GM12874 (cell line): ENCODE measurements at regions not wholly inside any gene's neighbourhood (a gene's known extent, or its start where the extent isn't known, plus 50 kb on each side); places are given as distances from the start of the nearest gene placed in this dataset.

Experiments
- TF ChIP-seq, protein P1 (sequence below): IDR thresholded peaks from 2 replicates; pipeline ENCODE4 v1.5.1; 2011; ENCODE audit warnings: low read depth, mild to moderate bottlenecking, control low read depth, low read length, moderate library complexity; ENCODE audit not compliant: insufficient read depth

DNA sequence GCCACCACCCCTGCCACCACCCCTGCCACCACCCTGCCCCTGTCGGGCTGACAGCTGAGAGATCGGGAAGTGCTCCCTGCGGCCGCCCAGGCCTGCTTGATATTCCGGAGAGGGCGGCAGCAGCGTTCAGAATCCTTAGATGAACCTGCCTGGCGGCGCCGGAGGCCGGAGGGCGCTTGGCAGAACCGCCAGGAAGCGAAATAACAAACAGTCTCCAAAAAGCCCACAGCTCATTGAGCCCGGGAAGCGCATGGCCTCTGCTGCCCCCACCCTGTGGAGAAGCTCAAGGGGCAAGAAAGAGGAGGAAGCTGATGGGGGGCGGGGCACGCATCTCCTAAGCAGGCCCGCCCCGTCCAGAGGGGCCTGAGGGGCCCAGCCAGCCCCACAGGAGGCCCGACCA lies 92.2 kb upstream of the MBOAT2 start:
- TF ChIP-seq, protein P1, sequence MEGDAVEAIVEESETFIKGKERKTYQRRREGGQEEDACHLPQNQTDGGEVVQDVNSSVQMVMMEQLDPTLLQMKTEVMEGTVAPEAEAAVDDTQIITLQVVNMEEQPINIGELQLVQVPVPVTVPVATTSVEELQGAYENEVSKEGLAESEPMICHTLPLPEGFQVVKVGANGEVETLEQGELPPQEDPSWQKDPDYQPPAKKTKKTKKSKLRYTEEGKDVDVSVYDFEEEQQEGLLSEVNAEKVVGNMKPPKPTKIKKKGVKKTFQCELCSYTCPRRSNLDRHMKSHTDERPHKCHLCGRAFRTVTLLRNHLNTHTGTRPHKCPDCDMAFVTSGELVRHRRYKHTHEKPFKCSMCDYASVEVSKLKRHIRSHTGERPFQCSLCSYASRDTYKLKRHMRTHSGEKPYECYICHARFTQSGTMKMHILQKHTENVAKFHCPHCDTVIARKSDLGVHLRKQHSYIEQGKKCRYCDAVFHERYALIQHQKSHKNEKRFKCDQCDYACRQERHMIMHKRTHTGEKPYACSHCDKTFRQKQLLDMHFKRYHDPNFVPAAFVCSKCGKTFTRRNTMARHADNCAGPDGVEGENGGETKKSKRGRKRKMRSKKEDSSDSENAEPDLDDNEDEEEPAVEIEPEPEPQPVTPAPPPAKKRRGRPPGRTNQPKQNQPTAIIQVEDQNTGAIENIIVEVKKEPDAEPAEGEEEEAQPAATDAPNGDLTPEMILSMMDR, result no peak

DNA sequence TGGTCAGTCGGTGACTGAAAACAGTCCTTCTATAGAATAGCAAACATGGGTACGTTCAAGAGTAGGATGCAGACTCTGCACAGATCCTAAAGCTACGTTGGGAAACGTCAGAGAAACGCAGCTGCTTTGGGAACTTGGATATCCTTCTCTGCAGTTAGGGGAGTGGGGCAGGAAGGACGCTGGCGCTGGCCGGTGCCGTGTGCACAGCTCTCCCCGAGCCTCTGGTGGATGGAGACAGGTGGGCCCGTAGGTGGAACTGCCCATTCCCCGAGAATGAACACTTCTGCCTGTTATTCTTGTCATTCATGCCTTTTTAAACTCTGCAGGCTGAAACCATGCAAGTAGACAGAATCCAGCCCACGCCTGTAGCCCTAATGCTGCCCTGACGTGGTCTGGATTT lies 91.7 kb upstream of the MBOAT2 start:
- TF ChIP-seq, protein P1, result no peak

DNA sequence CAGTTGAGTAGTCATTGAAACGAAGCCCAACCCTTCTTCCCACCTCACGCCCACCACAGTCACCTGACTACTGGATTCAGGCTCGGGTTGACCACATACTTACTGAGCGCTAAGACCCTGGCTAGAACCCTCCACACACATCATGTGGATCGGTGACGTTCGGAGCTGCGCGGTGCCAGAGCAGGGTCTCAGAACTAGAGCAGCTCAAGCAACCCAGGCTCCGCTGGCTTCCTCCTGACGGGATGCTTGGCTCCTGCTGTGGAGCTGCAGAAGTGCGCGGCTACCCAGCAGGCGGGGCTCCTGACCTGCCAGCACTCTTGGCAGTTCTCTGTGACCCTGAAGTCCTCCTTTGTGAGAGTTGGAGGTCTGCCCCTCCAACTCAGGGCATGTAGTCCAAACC lies 90.6 kb upstream of the MBOAT2 start:
- TF ChIP-seq, protein P1, result no peak

DNA sequence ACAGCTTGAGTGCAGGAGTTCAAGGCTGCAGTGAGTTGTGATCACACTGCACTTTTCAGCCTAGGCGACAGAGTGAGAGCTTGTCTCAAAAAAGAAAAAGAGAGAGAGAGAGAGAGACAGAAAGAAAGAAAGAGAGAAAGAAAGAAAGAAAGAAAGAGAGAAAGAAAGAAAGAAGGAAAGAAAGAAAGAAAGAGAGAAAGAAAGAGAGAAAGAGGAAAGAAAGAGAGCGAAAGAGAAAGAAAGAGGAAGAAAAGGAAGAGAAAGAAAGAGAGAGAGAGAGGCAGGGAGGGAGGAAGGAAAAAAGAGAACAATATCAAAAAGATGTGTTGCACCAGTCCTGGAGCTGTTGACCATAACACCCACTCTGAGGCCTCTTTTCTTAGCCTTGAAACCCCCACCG lies 89.8 kb upstream of the MBOAT2 start:
- TF ChIP-seq, protein P1, result no peak

DNA sequence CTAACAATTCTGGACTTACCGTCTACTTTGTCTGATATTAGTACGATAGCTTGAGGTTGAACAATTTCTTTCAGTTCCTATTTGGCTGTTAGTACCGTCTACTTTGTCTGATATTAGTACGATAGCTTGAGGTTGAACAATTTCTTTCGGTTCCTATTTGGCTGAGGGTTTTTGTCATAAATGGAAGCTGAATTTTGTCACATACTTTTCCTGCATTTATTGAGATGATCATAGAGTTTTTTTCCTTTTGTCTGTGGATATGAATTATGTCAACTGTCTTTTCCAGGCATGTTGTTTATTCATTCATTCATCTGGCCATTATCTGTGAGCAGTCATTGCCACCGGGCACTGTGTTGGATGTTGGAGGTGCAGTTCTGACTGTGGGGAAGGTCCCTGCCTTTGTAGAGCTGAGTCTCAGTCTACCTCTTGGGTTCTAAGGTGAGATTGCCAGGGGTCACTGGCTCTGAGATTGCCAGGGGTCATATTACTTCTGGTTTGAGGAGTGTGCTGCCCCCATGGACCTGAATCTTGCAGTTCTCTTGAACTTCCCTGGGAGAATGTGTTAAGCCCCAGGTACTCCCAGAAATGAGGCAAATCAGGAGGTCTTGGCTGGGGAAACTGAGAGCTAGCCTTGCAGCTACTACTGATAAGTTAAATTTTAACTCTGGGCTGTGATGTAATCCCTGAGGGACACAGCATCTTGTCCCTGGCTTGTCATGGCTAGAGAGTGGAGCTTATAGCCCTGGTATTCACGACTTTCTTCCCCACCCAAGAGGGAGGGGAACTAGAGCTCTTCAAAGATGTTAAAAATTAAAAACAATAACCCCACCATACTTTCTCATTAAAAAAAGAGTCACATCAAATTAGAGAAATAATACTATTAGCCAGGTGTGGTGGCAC lies 89.1 kb upstream of the MBOAT2 start:
- TF ChIP-seq, protein P1, result no peak

DNA sequence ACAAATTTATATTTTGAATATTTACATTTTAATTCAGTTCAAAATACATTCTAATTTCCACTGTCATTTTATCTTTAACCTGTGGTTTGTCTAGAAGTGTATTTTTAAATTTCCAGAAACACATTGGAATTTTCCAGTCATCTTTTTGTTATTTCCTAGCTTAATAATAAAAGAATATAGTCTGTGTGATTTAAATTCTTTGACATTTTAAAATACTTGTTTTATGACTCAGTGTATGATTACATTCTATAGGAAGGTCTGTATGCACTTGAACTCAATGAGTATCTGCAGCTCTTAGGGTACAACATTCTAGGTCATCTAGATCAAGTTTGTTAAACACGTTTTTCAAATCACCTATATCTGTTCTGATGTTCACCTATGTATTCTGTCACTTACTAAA lies 88.3 kb upstream of the MBOAT2 start:
- TF ChIP-seq, protein P1, result no peak

DNA sequence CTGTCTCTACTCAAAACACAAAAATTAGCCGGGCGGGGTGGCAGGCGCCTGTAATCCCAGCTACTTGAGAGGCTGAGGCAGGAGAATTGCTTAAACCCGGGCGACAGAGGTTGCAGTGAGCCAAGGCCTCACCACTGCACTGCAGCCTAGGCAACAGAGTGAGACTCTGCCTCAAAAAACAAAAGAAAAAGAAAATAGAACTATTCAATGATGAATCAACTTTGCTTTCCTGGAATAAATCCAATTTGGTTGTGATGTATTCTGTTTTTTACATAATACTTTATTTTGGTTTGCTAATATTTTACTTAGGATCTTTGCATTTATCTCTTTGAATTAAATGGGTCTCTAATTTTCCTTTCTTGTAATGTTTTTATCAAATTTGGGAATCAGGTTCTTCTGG lies 86.3 kb upstream of the MBOAT2 start:
- TF ChIP-seq, protein P1, result no peak
